Smooth muscle cell (in vitro differentiated cells): ENCODE measurements at regions not wholly inside any gene's neighbourhood (a gene's known extent, or its start where the extent isn't known, plus 50 kb on each side); places are given as distances from the start of the nearest gene placed in this dataset.

ENCODE experiments used
- DNase-seq: peaks from one replicate; lab custom pipeline; 2025; ENCODE audit not compliant: unreplicated experiment; lab: John Stamatoyannopoulos, UW
- H2AFZ ChIP-seq: fragments of 200-600 bp; sonication (generic); 2 replicates; pipeline ENCODE4 v1.6.0; 2016; ENCODE audit warnings: antibody characterized with exemption, low read depth, mild to moderate bottlenecking
- H3F3A ChIP-seq: fragments of 200-600 bp; sonication (generic); 2 replicates; pipeline ENCODE4 v1.6.0; 2017; ENCODE audit warnings: antibody characterized with exemption, low read depth
- H3K27ac ChIP-seq: fragments of 200-600 bp; sonication (generic); 2 replicates; pipeline ENCODE4 v1.5.1; 2016; ENCODE audit warnings: low read depth, mild to moderate bottlenecking
- H3K27me3 ChIP-seq: fragments of 200-600 bp; sonication (generic); 2 replicates; pipeline ENCODE4 v1.6.1; 2016; ENCODE audit warnings: low read depth, mild to moderate bottlenecking
- H3K36me3 ChIP-seq: fragments of 200-600 bp; sonication (generic); 2 replicates; pipeline ENCODE4 v1.5.1; 2016; ENCODE audit warnings: low read depth
- H3K4me1 ChIP-seq: fragments of 200-600 bp; sonication (generic); 2 replicates; pipeline ENCODE4 v1.5.1; 2016; ENCODE audit warnings: low read depth
- H3K4me2 ChIP-seq: fragments of 200-600 bp; sonication (generic); 2 replicates; pipeline ENCODE4 v1.6.0; 2016; ENCODE audit warnings: mild to moderate bottlenecking
- H3K4me3 ChIP-seq: fragments of 200-600 bp; sonication (generic); 2 replicates; pipeline ENCODE4 v1.5.1; 2016; ENCODE audit warnings: mild to moderate bottlenecking
- H3K79me2 ChIP-seq: fragments of 200-600 bp; sonication (generic); 2 replicates; pipeline ENCODE4 v1.6.0; 2016; ENCODE audit warnings: low read depth, mild to moderate bottlenecking
- H3K9ac ChIP-seq: fragments of 200-600 bp; sonication (generic); 2 replicates; pipeline ENCODE4 v1.6.0; 2016; ENCODE audit warnings: low read depth
- H3K9me3 ChIP-seq: fragments of 200-600 bp; sonication (generic); replicated peaks from 2 replicates; pipeline ENCODE4 v1.5.1; 2016; ENCODE audit warnings: low read depth
- H4K20me1 ChIP-seq: fragments of 200-600 bp; sonication (generic); 2 replicates; pipeline ENCODE4 v1.6.0; 2016; ENCODE audit warnings: low read depth
- WGBS: methylation state at CpG from one replicate; pipeline ENCODE4 v1.1.7; 2016; ENCODE audit warnings: low lambda C conversion rate; 5-methylcytosine and 5-hydroxymethylcytosine counted together
- TF ChIP-seq, protein P1 (sequence below): fragments of 200-600 bp; sonication (generic); IDR thresholded peaks from 2 replicates; pipeline ENCODE4 v1.5.1; 2017; ENCODE audit warnings: borderline replicate concordance, mild to moderate bottlenecking, antibody characterized with exemption; ENCODE audit not compliant: insufficient read depth, poor library complexity, severe bottlenecking

DNA sequence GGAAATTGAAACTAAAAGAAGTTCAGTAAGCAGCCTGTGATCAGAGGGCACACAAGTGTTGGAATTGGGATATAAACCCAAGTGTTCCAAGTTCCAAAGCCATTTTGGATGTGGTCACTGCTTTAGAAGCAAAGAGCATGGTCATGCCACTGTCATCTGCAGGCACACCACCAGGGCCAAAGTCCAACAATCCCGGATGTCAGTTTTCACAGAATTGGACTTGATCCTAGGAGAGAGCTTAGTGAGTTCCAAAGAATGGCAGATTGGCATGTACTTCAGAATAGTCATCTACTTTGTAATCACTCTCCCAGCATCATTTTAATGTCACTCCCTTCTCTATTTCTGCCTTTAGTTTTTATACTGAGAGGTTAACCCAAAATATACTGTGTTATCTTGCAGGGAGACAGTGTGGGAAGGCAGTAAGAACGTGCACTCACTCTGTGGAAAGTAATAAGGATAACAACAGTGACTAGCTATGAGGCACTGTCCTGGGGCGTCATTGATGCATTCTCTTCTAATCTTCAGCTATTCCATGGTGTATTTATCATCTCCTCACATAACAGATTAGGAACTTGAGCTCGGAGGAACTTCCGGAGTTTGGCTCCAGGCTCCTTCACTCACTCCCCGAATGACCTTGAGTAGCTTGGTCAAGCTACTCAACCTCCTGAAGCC lies 388.0 kb downstream of the ACTL7B start:
- H3K27ac ChIP-seq: no peak overlapping the region
- no peaks in the 10 kb centered on the region for H3K36me3 ChIP-seq
- H3K9ac ChIP-seq: no peak overlapping the region
- no peak for DNase-seq
- 53% methylated on average over 6 of the region's 6 CpGs for WGBS
- H3F3A ChIP-seq: no peaks in the 10 kb centered on the region
- no peak overlapping the region for H2AFZ ChIP-seq
- no peaks in the 10 kb centered on the region for H3K9me3 ChIP-seq
- H3K4me3 ChIP-seq: no peak overlapping the region
- TF ChIP-seq, protein P1, sequence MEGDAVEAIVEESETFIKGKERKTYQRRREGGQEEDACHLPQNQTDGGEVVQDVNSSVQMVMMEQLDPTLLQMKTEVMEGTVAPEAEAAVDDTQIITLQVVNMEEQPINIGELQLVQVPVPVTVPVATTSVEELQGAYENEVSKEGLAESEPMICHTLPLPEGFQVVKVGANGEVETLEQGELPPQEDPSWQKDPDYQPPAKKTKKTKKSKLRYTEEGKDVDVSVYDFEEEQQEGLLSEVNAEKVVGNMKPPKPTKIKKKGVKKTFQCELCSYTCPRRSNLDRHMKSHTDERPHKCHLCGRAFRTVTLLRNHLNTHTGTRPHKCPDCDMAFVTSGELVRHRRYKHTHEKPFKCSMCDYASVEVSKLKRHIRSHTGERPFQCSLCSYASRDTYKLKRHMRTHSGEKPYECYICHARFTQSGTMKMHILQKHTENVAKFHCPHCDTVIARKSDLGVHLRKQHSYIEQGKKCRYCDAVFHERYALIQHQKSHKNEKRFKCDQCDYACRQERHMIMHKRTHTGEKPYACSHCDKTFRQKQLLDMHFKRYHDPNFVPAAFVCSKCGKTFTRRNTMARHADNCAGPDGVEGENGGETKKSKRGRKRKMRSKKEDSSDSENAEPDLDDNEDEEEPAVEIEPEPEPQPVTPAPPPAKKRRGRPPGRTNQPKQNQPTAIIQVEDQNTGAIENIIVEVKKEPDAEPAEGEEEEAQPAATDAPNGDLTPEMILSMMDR: no peak
- H3K4me2 ChIP-seq: peak overlapping the region; percentile 16
- no peaks in the 10 kb centered on the region for H3K4me1 ChIP-seq
- H3K79me2 ChIP-seq: no peaks in the 10 kb centered on the region
- no peaks in the 10 kb centered on the region for H4K20me1 ChIP-seq
- peaks cover 19% of the 10 kb centered on the region for H3K27me3 ChIP-seq

DNA sequence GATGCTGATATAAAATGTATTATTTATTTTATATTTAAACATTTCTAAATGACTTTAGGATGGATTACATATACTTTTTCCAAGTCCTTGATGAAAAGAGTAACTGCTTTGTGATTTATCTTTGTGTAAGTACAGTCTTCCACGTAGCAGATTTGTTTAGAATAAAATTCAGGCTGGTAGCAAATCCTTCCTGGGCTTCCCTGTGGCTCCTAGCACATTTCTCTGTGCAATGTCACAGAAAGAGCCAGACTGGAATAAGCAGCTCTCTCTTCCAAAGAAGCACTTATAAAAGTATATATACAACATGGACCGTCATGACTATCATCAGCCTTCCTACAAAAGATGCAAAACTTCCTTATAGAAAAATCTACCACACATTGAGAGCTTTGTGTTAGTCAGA lies 388.6 kb downstream of the ACTL7B start:
- DNase-seq: no peak
- Histone ChIP-seq H3K27me3 (peaks cover 24% of the 10 kb centered on the region), H4K20me1 (no peaks in the 10 kb centered on the region), H3K9ac (no peak overlapping the region), H3K79me2 (no peaks in the 10 kb centered on the region), H3K9me3 (no peaks in the 10 kb centered on the region), H2AFZ (no peak overlapping the region), H3K4me3 (no peak overlapping the region), H3F3A (no peaks in the 10 kb centered on the region), H3K4me1 (no peaks in the 10 kb centered on the region), H3K4me2 (peak overlapping the region; percentile 16), H3K36me3 (no peaks in the 10 kb centered on the region), H3K27ac (no peak overlapping the region)
- TF ChIP-seq, protein P1: no peak
- 38% methylated on average over 2 of the region's 2 CpGs for WGBS

- TF ChIP-seq, protein P1: no peak
- no peaks in the 10 kb centered on the region for H3K36me3 ChIP-seq
- peaks cover 33% of the 10 kb centered on the region for H3K27me3 ChIP-seq
- no peaks in the 10 kb centered on the region for H3K9me3 ChIP-seq
- 91% methylated on average over 2 of the region's 2 CpGs for WGBS
- H4K20me1 ChIP-seq: no peaks in the 10 kb centered on the region
- H2AFZ ChIP-seq: no peak overlapping the region
- DNase-seq: no peak
- H3F3A ChIP-seq: no peaks in the 10 kb centered on the region
- no peak overlapping the region for H3K4me3 ChIP-seq
- H3K9ac ChIP-seq: no peak overlapping the region
- no peak overlapping the region for H3K4me2 ChIP-seq
- no peaks in the 10 kb centered on the region for H3K4me1 ChIP-seq
- no peak overlapping the region for H3K27ac ChIP-seq
- no peaks in the 10 kb centered on the region for H3K79me2 ChIP-seq
Observed at GRCh38 chr9:108466304-108466703, 389.5 kb downstream of the ACTL7B start.
